ENCODE measurements at regions not wholly inside any gene's neighbourhood (a gene's known extent, or its start where the extent isn't known, plus 50 kb on each side); places are given as distances from the start of the nearest gene placed in this dataset.

- H3K27me3 ChIP-seq (ENCODE audit: control insufficient read depth in 1 of 2, insufficient read depth in 2 of 2, low read length in 2 of 2): no peaks in the 10 kb centered on the region
- no peaks in the 10 kb centered on the region for H3K36me3 ChIP-seq (ENCODE audit: insufficient read depth, low read length)
- CTCF ChIA-PET: no interaction called here
- Mint-ChIP-seq H3K9me3 (no peaks in the 10 kb centered on the region), H3K27ac (no peak overlapping the region), H3K27me3 (no peaks in the 10 kb centered on the region), H3K4me1 (ENCODE audit: low read depth) (no peaks in the 10 kb centered on the region), H3K4me3 (no peak overlapping the region), H3K36me3 (ENCODE audit: low read depth) (no peaks in the 10 kb centered on the region)
- intact Hi-C loops (cut with DNase I, micrococcal nuclease): no loop called here
- no peaks in the 10 kb centered on the region for H3K9me3 ChIP-seq (ENCODE audit: control insufficient read depth in 1 of 2, insufficient read depth in 1 of 2, low read length in 2 of 2)
- no peak for DNase-seq
- no peak for TF ChIP-seq CTCF (IDR thresholded peaks at IDR 0.05)
- no peak overlapping the region for H3K27ac ChIP-seq (ENCODE audit: low read depth in 1 of 2, low read length in 2 of 2)
- H3K4me1 ChIP-seq (ENCODE audit: insufficient read depth, low read length): no peaks in the 10 kb centered on the region
- no peak overlapping the region for H3K4me3 ChIP-seq (ENCODE audit: low read length)
- POLR2A ChIA-PET: no interaction called here
- no peak for ATAC-seq (ENCODE audit: poor library complexity)
These were observed 489.3 kb upstream of the RORB start for GRCh38 chr9:74007833-74008232.

DNA sequence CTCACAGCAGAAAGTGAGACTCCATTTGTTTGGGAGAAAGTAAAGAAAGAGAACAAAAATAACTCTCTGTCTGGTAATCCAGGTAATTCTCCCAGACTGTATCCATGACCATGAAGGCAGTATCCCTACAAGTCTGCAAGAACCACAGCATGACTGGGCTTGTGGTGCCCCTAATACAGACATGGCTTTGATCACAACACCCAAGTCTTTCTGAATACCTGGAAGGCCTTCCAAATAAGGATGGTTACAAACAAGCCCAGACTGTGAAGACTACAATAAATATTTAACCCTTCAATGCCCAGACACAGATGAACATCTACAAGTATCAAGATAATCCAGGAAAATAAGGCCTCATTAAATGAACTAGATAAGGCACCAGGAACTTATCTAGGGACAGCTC is 481.1 kb upstream of the RORB start:
- no peak overlapping the region for H3K27ac Mint-ChIP-seq
- peaks cover 6% of the 10 kb centered on the region for H3K9me3 Mint-ChIP-seq
- no peaks in the 10 kb centered on the region for H3K4me1 Mint-ChIP-seq (ENCODE audit: low read depth)
- no peaks in the 10 kb centered on the region for H3K36me3 ChIP-seq (ENCODE audit: insufficient read depth, low read length)
- ChIA-PET CTCF (no interaction called here), POLR2A (no interaction called here)
- H3K9me3 ChIP-seq (ENCODE audit: control insufficient read depth in 1 of 2, insufficient read depth in 1 of 2, low read length in 2 of 2): no peaks in the 10 kb centered on the region
- H3K4me3 Mint-ChIP-seq: no peak overlapping the region
- no peaks in the 10 kb centered on the region for H3K36me3 Mint-ChIP-seq (ENCODE audit: low read depth)
- ATAC-seq (ENCODE audit: poor library complexity) (no peak), DNase-seq (no peak)
- no peaks in the 10 kb centered on the region for H3K4me1 ChIP-seq (ENCODE audit: insufficient read depth, low read length)
- no peak overlapping the region for H3K4me3 ChIP-seq (ENCODE audit: low read length)
- intact Hi-C loops (cut with DNase I, micrococcal nuclease): no loop called here
- H3K27ac ChIP-seq (ENCODE audit: low read depth in 1 of 2, low read length in 2 of 2): no peak overlapping the region
- no peaks in the 10 kb centered on the region for H3K27me3 ChIP-seq (ENCODE audit: control insufficient read depth in 1 of 2, insufficient read depth in 2 of 2, low read length in 2 of 2)
- no peak for TF ChIP-seq CTCF (IDR thresholded peaks at IDR 0.05)
- H3K27me3 Mint-ChIP-seq: no peaks in the 10 kb centered on the region

DNA sequence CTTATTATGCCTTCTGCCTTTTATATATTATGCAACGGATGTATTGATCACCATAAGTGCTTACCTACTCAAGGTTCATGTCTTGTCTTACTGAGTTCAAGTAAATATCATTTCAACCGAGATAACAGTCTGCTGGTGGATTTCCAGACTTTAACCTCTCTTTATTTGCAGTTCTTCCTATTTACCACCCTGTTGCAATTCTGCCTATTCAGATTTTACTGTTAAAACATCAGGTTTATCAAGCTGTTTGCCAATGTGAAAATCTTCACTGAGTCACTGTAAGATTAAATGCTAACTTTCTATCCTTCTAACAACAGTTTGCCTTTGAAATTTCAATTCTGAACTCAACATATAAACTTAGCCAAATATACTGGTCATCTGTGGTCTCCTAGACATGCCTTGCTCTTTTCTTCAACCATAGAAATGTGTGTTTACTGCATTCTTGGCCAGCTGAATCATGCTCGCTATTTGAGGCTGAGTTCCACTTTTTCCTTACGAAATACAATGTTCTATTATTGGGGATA is 471.7 kb upstream of the RORB start:
- Mint-ChIP-seq H3K27me3 (no peaks in the 10 kb centered on the region), H3K9me3 (no peaks in the 10 kb centered on the region), H3K36me3 (ENCODE audit: low read depth) (no peaks in the 10 kb centered on the region), H3K27ac (no peak overlapping the region), H3K4me1 (ENCODE audit: low read depth) (no peaks in the 10 kb centered on the region), H3K4me3 (no peak overlapping the region)
- ChIA-PET CTCF (no interaction called here), POLR2A (no interaction called here)
- H3K4me3 ChIP-seq (ENCODE audit: low read length): no peak overlapping the region
- H3K27ac ChIP-seq (ENCODE audit: low read depth in 1 of 2, low read length in 2 of 2): no peak overlapping the region
- intact Hi-C loops (cut with DNase I, micrococcal nuclease): no loop called here
- H3K36me3 ChIP-seq (ENCODE audit: insufficient read depth, low read length): no peaks in the 10 kb centered on the region
- ATAC-seq (ENCODE audit: poor library complexity) (no peak), DNase-seq (no peak)
- H3K27me3 ChIP-seq (ENCODE audit: control insufficient read depth in 1 of 2, insufficient read depth in 2 of 2, low read length in 2 of 2): no peaks in the 10 kb centered on the region
- no peaks in the 10 kb centered on the region for H3K4me1 ChIP-seq (ENCODE audit: insufficient read depth, low read length)
- H3K9me3 ChIP-seq (ENCODE audit: control insufficient read depth in 1 of 2, insufficient read depth in 1 of 2, low read length in 2 of 2): no peaks in the 10 kb centered on the region
- TF ChIP-seq CTCF (IDR thresholded peaks at IDR 0.05): no peak

Data from CD4-positive, alpha-beta T cell (primary cell).